ENCODE measurements at regions not wholly inside any gene's neighbourhood (a gene's known extent, or its start where the extent isn't known, plus 50 kb on each side); places are given as distances from the start of the nearest gene placed in this dataset.

- 80% methylated on average over 10 of the region's 10 CpGs for WGBS
- Histone ChIP-seq H3K27ac (ENCODE audit: low read depth in 1 of 2, low read length in 2 of 2) (no peak overlapping the region), H3K4me1 (ENCODE audit: control insufficient read depth in 4 of 4, insufficient read depth in 4 of 4, low read length in 3 of 4) (no peaks in the 10 kb centered on the region), H3K27me3 (ENCODE audit: control insufficient read depth in 4 of 4, insufficient read depth in 4 of 4, low read length in 3 of 4) (no peaks in the 10 kb centered on the region), H3K36me3 (ENCODE audit: control insufficient read depth in 4 of 4, insufficient read depth in 3 of 4, low read depth in 1 of 4, low read length in 3 of 4) (no peaks in the 10 kb centered on the region), H3K9ac (ENCODE audit: low read depth in 1 of 2, low read length in 2 of 2) (no peak overlapping the region), H3K9me3 (ENCODE audit: control insufficient read depth in 4 of 4, low read length in 3 of 4) (peaks cover 0 to 4% (median 0%) of the 10 kb centered on the region in 4 donors), H3K4me3 (ENCODE audit: low read depth in 1 of 3, low read length in 3 of 3) (no peak overlapping the region)
- TF ChIP-seq RXRA (IDR thresholded peaks at IDR 0.05) (no peak), RAD21 (IDR thresholded peaks at IDR 0.05) (no peak), REST (IDR thresholded peaks at IDR 0.05) (no peak), HNF4A (conservative IDR thresholded peaks at IDR 0.05) (no peak), CTCF (IDR thresholded peaks at IDR 0.05; ENCODE audit: low read depth, low read length, missing input control) (no peak), ZBTB33 (IDR thresholded peaks at IDR 0.05) (no peak), EGR1 (IDR thresholded peaks at IDR 0.05; ENCODE audit: low read depth in 2 of 2) (no peak), SP1 (IDR thresholded peaks at IDR 0.05) (no peak), FOXA1 (IDR thresholded peaks at IDR 0.05) (no peak), GABPA (IDR thresholded peaks at IDR 0.05 in 1 of 2, conservative IDR thresholded peaks at IDR 0.05 in 1 of 2) (no peak), JUND (IDR thresholded peaks at IDR 0.05) (no peak), YY1 (IDR thresholded peaks at IDR 0.05) (no peak), ATF3 (IDR thresholded peaks at IDR 0.05) (no peak), TAF1 (conservative IDR thresholded peaks at IDR 0.05) (no peak), MAX (IDR thresholded peaks at IDR 0.05) (no peak), FOXA2 (IDR thresholded peaks at IDR 0.05) (no peak)
- DNase-seq (ENCODE audit: low spot score), result no peak
Observed at GRCh38 chr2:116132833-116133232, 1681.7 kb upstream of the DDX18 start.
